ENCODE measurements at regions not wholly inside any gene's neighbourhood (a gene's known extent, or its start where the extent isn't known, plus 50 kb on each side); places are given as distances from the start of the nearest gene placed in this dataset.
"Not testable (repeated sequence)": the region's sequence is repeated elsewhere in the genome, so short reads cannot be mapped to it uniquely, and the experiment has no call there.

DNA sequence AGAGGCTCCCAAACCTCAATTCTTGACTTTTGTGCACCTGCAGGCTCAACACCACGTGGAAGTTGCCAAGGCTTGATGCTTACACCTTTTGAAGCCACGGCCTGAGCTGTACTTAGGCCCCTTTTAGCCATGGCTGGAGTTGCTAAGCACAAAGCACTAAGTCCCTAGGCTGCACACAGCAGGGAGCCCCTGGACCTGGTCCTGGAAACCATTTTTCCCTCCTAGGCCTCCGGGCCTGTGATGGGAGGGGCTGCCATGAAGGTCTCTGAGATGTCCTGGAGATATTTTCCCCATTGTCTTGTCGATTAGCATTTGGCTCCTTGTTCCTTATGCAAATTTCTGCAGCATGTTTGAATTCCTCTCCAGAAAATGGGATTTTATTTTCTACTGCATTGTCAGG lies 247.1 kb upstream of the ARPP21 start:
- no peak for DNase-seq (ENCODE audit: low read depth)

DNA sequence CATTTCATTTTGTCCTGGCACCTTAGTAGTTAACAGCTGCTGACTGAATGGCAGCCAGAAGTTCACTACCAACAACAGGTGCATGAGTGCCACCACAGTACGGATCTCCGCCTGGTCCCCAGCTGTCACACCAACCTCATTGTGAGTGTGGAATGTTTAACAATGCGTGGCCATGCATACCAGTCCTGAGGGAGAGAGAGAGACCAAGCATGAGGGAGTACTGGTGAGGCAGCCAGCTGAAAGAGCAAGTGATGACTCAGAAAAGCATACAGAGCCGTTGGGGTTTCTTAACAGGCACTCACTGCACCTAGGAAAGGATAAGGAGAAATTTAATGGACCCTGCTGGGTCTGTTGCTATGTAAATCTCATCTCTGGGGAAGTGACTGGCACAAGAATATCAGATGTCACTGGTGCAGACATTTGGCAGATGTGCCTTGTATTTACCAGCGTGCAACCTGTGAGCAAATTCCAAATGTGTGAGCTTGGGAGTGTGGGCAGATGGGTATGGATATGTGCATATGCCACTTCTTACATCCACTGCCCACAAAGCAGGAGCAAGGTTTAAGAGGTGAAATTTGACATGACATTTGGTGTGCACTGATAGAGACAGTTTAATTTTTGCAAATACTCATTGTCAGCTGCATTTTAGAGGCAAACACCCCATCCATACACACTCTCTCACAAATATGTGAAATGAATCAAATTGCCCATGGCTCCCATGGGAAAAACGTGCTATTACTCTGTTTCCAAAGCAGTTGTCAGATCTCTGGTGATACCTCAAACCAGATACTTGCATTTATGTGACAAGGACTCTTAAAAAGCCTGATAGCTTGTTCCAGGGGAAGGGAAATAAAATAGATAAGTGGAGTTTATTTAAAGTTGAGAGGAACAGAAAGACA lies 245.2 kb upstream of the ARPP21 start:
- no peak for DNase-seq (ENCODE audit: low read depth)

DNA sequence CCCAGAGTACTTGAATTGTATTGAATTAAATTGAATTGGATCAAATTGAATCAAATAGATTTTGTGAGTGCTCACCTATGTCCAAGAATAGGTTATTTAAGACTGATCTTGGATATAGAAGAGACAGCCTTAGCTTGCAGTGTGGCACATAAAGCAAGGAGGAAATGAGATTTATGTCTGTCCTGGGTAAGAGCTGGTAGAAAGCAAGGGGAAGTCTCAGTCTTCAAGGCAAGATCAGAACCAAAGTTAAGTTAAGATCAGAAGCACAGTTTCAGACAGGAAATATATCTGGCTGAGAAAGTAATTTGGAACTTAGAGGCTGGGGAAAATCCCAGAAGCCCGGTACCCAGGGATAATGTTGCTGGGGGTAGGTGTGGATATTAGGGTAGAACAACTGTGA lies 244.4 kb upstream of the ARPP21 start:
- no peak for DNase-seq (ENCODE audit: low read depth)

DNA sequence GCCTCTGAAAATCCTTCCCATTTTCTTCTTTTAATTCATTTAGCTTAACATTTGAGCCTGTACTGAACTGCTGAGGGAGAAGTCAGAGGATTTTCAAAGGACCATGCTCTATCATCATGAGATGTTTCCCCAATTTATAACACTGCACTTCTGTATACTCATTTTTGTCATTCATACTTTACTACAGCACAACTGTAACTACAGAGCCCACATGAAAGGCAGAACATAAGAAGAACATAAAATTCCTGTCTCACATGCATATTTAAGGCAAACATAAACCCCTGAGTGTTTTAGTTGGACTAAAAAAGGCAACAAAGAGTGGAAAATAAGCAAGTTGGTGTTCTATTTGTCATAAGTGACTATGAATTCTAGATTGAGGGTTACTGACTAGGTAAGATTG lies 237.7 kb upstream of the ARPP21 start:
- DNase-seq (ENCODE audit: low read depth) = no peak

DNA sequence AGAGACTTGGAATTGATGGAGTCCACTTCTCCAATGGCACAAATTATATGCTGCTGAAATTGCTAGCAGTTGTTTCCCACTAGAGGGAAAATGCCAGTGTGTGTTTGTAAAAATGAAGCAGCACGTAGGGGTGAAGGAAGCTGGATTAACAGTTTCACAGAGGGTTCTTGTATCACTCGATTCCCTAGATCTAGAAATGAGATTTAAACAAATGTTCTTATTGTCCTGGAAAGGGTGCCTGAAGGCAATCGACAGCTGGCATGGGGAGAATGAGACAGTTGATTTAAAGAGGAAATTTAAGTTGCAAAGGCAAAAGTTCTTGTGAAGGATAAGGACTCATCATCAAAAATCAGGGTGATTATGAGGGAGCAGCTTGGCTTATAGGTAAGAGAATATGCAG lies 234.8 kb upstream of the ARPP21 start:
- no peak for DNase-seq (ENCODE audit: low read depth)

DNA sequence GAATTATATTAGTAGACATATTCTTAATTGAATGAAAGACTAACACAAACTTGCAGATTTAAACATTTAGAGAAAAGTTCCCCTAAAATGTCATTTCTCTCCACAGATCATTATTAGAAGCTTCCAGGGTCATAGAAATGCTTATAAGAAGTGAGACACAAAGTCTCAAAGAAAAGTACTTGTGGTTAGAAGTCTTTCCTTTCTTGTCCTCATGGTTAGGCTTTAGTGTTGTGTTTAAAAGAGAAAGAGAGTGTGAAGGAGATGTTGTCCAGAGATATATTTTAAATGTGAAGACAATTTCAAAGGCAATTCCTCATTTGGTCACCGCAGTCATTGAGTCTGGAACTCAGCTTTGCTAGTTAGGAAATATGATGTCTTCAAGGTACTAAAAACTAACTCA lies 230.4 kb upstream of the ARPP21 start:
- no peak for DNase-seq (ENCODE audit: low read depth)

DNA sequence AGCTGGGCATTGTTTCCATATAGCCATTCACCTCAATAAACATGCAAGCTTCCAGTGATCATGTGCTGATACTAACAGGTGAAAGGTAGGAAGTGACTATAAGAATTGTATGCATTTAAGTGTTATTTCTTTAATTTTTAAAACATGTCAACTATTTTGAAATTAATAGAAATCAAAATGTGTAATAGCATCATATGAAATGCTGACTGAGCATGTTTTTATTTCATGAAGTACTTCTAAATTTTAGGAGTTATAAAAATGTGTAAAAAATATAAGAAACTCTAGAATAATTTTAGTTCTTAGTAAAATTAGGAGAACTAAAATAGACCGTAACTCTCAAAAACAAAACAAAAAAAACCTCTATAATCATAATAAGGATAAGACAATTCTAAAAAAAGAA lies 229.3 kb upstream of the ARPP21 start:
- DNase-seq (ENCODE audit: low read depth) = no peak

DNA sequence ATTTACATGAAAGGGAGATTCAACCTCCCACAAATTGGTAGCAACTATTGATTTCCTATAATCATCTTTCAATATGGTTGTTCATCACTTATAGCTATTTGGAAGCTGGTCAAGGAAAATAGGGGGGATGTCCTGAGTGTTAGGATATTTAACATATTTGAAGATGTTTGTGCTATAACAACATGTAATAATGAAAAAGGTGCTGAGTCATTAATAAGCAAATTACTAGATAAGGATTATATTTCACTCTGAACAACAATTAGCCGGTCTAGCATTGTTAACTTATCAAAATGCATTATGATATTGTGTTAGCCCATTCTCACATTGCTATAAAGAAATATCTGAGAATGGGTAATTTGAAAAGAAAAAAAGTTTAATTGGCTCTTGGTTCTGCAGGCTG lies 225.8 kb upstream of the ARPP21 start:
- DNase-seq (ENCODE audit: low read depth) = no peak

DNA sequence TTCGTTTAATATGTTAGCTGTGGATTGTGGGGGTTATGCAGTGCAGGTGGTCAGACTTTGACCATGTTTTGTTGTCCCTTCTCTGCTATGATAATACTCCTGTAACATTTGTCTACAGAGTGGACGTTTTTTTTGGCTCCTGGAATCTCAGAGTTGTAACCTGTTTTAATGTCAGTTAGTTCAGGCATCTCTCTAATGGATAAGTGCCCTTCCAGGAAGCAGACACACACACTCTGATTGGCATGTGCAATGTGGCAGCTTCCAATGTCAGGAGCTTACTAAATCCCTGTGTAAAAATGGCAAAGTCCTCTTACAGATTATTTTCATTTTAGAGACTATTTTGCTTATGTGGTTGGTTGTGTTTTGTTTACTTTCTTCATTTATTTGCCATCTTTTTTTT lies 222.2 kb upstream of the ARPP21 start:
- DNase-seq (ENCODE audit: low read depth) = no peak

DNA sequence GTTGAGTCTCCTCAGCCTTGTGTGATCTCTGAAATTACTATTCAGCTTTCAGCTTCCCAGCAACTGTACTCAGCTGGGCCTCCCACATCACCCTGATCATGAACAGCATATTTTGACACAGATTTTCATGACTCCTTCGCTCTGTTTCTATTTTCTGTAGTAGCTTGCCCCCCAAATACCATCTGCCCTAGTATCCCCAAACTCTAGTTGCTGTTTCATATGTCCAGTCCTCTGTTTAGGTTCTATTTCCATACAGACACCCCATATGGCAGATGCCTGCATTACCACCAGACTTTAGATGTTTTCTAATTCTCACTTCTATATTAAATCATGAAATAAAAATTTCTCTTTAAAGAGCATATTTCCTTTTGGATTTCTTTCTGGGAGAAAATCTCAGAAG lies 217.2 kb upstream of the ARPP21 start:
- DNase-seq (ENCODE audit: low read depth) = no peak

DNA sequence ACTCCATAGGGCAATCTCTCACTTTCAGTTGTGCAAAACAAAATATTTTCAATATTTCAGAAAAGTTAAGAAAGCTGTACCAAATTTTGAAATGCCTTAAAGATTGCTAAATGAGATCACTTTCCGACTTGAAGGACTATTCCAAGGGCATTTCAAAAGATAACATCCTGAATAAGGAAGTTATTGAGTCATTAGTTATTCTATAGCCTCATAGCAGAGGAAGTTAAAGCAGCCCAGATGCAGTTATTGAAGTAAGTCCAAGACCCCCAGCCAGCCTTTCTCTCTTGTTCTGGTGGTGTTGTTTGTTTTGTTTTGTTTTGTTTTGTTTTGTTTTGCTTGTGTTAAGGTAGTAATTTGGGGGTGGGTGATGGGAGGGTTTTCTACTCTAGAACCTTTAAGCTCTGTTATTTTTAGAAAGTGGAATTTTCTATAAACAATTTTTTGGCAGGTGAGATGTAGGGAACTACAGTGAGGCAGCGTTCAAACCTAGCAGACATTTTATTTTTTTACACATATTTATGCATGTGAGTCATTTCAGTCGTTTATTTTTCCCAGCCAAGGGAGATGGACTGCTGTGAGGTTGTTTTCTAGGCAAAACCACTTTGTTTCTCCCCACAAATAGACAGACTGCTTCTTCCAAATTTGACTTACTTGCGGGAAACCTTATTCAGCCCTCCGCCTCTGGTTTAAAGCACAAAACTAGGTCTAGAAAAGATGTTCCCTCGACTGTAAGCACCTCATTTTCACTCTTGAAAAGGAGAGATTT lies 216.3 kb upstream of the ARPP21 start:
- DNase-seq (ENCODE audit: low read depth) = no peak

DNA sequence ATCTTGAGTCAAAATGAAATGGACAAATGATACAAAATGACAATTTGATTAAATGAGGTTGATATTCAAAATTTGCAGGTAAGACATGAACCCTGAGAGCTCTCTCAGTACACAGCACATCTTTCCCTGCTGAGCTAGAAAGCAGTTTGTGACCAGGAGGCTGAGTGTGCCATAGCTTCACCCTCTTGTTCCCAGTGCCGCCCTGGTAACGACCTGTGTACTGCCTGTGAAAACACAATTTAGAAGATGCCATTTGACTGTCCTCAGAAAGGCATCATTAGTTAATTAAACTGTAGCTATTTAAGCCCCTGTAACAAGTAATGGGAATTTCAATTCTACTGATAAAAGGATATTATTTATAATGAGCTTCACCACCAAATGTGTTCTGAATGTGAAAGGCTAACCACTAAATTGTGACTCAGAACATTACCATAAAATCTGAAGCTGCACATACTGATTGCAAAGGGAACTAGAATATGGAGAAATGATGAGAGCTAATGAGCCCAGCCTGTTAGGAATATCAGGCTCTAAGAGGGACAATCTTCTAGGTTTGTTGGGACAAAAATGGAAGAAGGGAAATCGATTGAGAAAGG lies 212.9 kb upstream of the ARPP21 start:
- DNase-seq (ENCODE audit: low read depth) = no peak

DNA sequence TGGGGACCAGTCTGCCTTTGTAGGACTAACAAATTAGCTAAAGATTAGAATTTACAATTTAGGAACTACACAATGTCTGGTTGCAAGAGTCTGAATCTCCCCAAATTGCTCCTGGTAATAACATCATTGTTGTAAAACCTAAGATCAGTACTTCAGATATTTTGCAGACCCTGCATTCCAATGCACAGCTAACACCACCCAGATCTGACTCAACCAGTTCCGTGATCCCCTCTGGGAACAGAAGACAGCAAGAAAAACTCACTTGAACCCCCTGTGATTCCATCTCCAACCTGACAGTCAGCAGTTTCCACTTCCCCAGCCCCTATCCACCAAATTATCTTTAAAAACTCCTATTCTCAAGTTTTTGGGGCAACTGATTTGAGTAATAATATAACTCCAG lies 201.9 kb upstream of the ARPP21 start:
- no peak for DNase-seq (ENCODE audit: low read depth)

DNA sequence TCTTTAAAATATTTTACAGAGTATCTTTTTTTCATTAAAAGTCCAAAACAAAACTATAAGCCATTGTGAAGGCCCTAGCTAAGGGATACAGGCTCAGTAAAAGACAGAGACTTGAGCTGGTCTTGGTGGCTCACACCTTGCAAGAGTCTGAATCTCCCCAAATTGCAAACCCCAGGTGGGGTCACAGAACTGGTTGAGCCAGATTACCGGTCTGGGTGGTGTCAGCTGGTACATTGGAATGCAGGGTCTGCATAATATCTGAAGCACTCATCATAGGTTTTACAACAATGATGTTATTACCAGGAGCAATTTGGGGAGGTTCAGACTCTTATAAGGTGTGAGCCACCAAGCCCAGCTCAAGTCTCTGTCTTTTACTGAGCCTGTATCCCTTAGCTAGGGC lies 201.2 kb upstream of the ARPP21 start:
- DNase-seq (ENCODE audit: low read depth) = no peak

DNA sequence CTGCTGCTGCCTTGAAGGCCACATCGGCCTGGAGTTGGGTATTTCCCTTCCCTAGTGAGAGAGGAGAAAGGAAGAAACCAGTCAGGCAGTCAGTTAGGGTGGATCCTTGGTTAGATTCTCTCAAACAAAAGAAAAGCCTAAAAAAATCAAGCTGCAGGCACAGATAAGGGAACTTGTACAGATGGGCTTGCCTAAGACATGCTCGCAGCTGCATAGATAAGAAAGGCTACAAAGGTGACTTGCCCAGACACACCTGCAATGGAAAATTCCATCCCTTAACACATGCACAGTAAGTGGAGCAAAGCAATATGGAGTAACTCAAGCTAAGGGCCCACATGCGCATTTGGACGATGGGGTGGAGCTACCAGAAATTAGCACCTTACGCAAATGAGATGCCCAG lies 199.7 kb upstream of the ARPP21 start:
- no peak for DNase-seq (ENCODE audit: low read depth)

DNA sequence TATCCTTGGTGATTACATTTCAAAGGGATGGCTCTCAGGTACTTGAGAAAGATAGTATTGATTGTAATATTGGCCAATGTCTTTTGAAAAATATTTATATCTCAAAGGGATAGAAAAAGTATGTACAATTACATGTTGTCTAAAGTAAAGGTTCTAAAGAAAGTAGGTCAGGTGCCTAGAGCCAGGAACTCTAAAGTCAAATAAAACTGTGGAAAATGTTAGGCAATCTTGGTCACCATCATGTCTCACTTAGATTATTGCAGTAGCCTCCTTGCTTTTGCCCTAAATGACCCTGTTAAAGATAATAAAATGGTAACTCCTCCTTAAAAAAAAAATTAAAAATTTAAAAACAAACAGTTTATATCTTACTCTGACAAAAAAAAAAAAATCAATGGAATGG lies 198.5 kb upstream of the ARPP21 start:
- no peak for DNase-seq (ENCODE audit: low read depth)

DNA sequence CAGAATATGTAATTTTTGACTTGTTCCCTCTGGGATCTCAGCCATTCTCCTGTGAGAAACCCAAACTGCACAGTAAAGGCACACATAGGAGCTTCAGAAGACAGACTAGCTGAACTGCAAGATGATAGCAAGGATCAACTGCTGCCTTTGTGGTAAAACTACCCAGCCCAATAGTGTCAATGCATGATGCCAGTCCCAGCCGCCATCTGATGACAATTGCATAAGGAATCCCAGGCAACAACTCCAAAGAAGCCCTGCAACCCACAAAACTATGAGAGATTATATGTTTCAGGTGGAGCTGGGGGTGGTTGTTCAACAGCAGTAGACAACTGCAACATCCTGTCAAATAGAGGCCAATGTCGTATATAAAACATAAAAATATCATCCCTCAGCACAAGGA lies 192.4 kb upstream of the ARPP21 start:
- no peak for DNase-seq (ENCODE audit: low read depth)

DNA sequence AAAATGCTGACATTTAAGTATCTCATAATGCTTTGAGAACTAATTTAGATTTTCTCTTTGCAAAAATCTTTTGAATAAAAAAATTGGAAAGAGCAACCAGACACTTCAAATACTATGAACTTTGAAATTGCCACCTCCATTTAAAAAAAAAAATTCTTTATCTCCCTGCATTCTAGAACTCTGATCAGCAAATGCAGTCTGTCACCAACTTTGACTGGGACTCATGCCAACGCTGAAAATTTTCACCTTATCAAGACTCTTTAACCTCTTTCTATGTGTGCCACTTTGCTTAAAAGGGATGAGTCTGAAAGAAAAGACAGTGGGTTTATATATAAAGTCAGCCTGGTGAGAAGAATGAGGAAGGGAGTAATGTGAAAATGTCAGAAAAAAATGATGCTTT lies 191.2 kb upstream of the ARPP21 start:
- DNase-seq (ENCODE audit: low read depth) = no peak

DNA sequence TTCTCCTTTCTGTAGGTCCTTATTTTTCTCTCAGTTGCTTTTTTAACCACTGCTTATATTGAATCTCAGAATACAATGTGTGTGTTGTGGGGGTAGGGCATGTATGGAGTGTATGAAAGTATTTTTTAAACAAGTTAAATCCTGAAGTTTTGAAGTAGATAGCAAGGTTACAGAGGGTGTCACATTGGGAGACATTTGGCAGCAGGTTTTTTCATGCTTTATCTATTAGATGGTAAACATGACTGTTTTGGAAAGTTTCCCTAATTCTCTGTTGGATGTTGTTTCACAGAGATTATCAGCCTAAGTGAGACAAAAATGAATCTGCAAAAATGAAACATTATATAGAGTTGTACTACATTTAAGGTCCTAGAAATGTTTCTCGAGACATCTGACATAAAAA lies 190.6 kb upstream of the ARPP21 start:
- no peak for DNase-seq (ENCODE audit: low read depth)

DNA sequence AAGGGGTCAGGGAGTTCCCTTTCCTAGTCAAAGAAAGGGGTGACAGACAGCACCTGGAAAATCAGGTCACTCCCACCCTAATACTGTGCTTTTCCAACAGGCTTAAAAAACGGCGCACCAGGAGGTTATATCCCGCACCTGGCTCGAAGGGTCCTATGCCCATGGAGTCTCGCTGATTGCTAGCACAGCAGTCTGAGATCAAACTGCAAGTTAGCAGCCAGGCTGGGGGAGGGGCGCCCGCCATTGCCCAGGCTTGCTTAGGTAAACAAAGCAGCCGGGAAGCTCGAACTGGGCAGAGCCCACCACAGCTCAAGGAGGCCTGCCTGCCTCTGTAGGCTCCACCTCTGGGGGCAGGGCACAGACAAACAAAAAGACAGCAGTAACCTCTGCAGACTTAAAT lies 184.5 kb upstream of the ARPP21 start:
- DNase-seq (ENCODE audit: low read depth) = not testable (repeated sequence)

DNA sequence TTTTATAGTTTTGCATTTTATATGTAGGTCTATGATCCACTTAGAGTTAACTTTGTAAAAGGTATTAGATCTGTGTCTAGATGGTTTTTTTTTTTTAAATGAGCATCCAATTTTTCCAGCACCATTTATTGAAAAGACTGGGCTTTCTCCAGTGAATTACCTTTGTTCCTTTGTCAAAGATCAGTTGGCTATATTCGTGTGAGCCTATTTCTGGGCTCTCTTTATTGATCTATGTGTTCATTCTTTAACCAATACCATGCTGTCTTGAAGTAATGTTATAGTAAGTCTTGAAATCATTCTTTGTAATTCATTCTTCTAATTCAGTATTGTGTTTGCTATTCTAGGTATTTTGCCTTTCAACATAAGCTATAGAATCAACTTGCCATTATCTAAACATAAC lies 165.4 kb upstream of the ARPP21 start:
- DNase-seq (ENCODE audit: low read depth) = no peak

DNA sequence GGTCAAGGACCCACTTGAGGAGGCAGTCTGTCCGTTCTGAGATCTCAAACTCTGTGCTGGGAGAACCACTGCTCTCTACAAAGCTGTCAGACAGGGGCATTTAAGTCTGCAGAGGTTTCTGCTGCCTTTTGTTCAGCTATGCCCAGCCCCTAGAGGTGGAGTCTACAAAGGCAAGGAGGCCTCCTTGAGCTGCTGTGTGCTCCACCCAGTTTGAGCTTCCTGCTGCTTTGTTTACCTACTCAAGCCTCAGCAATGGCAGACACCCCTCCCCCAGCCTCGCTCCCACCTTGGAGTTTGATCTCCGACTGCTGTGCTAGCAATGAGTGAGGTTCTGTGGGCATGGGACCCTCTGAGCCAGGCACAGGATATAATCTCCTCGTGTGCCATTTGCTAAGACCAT lies 156.8 kb upstream of the ARPP21 start:
- not testable (repeated sequence) for DNase-seq (ENCODE audit: low read depth)

DNA sequence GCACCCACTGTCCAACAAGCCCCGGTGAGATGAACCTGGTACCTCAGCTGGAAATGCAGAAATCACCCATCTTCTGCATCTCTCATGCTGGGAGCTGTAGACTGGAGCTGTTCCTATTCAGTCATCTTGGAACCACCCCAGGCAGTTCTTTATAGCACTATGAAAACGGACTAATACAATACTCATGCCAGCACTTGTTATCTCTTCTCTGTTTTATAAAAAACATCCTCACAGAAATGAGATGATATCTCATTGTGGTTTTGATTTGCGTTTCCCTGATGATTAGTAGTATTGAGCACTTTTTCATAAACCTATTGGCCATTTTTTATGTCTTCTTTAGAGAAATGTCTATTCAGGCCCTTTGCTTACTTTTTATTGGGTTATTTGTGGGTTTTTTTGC lies 156.2 kb upstream of the ARPP21 start:
- no peak for DNase-seq (ENCODE audit: low read depth)

All from T follicular helper cell (primary cell).